ENCODE measurements at regions not wholly inside any gene's neighbourhood (a gene's known extent, or its start where the extent isn't known, plus 50 kb on each side); places are given as distances from the start of the nearest gene placed in this dataset.

- TF ChIP-seq SIN3A (IDR thresholded peaks at IDR 0.05; ENCODE audit: borderline replicate concordance, insufficient read depth, low read length) (no peak), FOXP2 (optimal IDR thresholded peaks at IDR 0.05; ENCODE audit: borderline replicate concordance, extremely low read depth, extremely low read length, insufficient read depth) (no peak)
Observed at GRCh38 chr17:5913641-5914040, 156.5 kb upstream of the WSCD1 start.

- TF ChIP-seq POLR2AphosphoS5 (IDR thresholded peaks at IDR 0.05; ENCODE audit: low read depth, low read length), result no peak
- TF ChIP-seq FOXP2 (optimal IDR thresholded peaks at IDR 0.05; ENCODE audit: borderline replicate concordance, extremely low read depth, extremely low read length, insufficient read depth), result no peak
- TF ChIP-seq REST (IDR thresholded peaks at IDR 0.05; ENCODE audit: insufficient read depth in 1 of 2, low read depth in 2 of 2, low read length in 2 of 2), result no peak
- TF ChIP-seq TAF1 (IDR thresholded peaks at IDR 0.05; ENCODE audit: borderline replicate concordance, insufficient read depth, low read length), result no peak
- TF ChIP-seq SIN3A (IDR thresholded peaks at IDR 0.05; ENCODE audit: borderline replicate concordance, insufficient read depth, low read length), result no peak
Observed at GRCh38 chr17:5915337-5915736, 154.8 kb upstream of the WSCD1 start.

- TF ChIP-seq POLR2AphosphoS5 (IDR thresholded peaks at IDR 0.05; ENCODE audit: low read depth, low read length) (no peak), TAF1 (IDR thresholded peaks at IDR 0.05; ENCODE audit: borderline replicate concordance, insufficient read depth, low read length) (no peak), FOXP2 (optimal IDR thresholded peaks at IDR 0.05; ENCODE audit: borderline replicate concordance, extremely low read depth, extremely low read length, insufficient read depth) (no peak), REST (IDR thresholded peaks at IDR 0.05; ENCODE audit: insufficient read depth in 1 of 2, low read depth in 2 of 2, low read length in 2 of 2) (no peak), SIN3A (IDR thresholded peaks at IDR 0.05; ENCODE audit: borderline replicate concordance, insufficient read depth, low read length) (no peak)
Observed at GRCh38 chr17:5919089-5919488, 151.1 kb upstream of the WSCD1 start.

- TF ChIP-seq FOXP2 (optimal IDR thresholded peaks at IDR 0.05; ENCODE audit: borderline replicate concordance, extremely low read depth, extremely low read length, insufficient read depth) (no peak), REST (IDR thresholded peaks at IDR 0.05; ENCODE audit: insufficient read depth in 1 of 2, low read depth in 2 of 2, low read length in 2 of 2) (no peak), TAF1 (IDR thresholded peaks at IDR 0.05; ENCODE audit: borderline replicate concordance, insufficient read depth, low read length) (no peak), SIN3A (IDR thresholded peaks at IDR 0.05; ENCODE audit: borderline replicate concordance, insufficient read depth, low read length) (no peak), POLR2AphosphoS5 (IDR thresholded peaks at IDR 0.05; ENCODE audit: low read depth, low read length) (no peak)
Observed at GRCh38 chr17:5921512-5922282, 148.5 kb upstream of the WSCD1 start.

DNA sequence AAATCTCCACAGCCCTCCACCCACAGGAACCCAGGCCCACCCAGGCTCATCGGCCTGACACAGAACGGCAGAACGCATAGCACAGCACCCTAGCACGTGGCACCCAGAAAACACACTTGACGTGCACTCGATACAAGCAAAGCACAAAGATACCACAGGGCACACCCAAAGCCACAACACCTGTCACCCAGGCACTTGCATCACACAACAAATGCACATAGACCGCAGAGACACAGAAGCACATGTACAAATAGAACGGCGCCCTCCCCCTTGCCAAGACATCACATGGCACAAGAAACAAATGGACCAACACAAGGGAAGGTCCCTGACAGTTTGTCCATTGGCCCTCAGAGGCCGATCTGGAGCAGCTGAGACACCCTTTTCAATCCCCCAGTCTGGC, 147.7 kb upstream of the WSCD1 start:
- TF ChIP-seq SIN3A (IDR thresholded peaks at IDR 0.05; ENCODE audit: borderline replicate concordance, insufficient read depth, low read length), result no peak
- TF ChIP-seq POLR2AphosphoS5 (IDR thresholded peaks at IDR 0.05; ENCODE audit: low read depth, low read length), result no peak
- TF ChIP-seq REST (IDR thresholded peaks at IDR 0.05; ENCODE audit: insufficient read depth in 1 of 2, low read depth in 2 of 2, low read length in 2 of 2), result no peak
- no peak for TF ChIP-seq FOXP2 (optimal IDR thresholded peaks at IDR 0.05; ENCODE audit: borderline replicate concordance, extremely low read depth, extremely low read length, insufficient read depth)
- TF ChIP-seq TAF1 (IDR thresholded peaks at IDR 0.05; ENCODE audit: borderline replicate concordance, insufficient read depth, low read length), result no peak
